ENCODE measurements at regions not wholly inside any gene's neighbourhood (a gene's known extent, or its start where the extent isn't known, plus 50 kb on each side); places are given as distances from the start of the nearest gene placed in this dataset.

DNA sequence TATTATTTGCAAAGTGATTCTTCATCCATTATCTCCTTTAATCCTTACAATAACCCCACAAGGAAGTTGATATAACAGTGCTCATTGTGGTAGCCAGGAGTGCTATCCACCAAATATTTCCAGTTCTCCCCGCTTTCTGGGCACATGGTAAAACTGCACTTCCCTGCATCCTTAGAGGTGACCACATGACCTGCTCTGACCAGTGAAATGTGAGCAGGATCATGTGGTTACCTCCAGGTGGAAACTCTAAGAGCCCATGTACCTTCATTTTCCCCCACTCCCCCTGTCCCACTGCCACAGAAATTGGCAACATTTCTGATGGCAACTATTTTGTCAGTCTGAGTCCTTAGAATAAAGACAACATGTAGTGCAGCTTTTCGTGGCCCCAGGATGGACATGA is 89.7 kb downstream of the MRPL46 start:
- CTCF ChIA-PET (ENCODE audit: partially characterized antibody), result interaction anchor here (0.5 to 1.2 kb wide), 3 partner anchors 75 to 754 kb away, joined by 3 to 4 read pairs (median 3); no protein-coding TSS in a partner anchor
- POLR2A ChIA-PET (ENCODE audit: partially characterized antibody), result no interaction called here
- no peak overlapping the region for H3K9ac ChIP-seq (replicated peaks in 1 of 4; ENCODE audit: extremely low read depth in 1 of 4, low read depth in 3 of 4, low read length in 3 of 4)
- no peaks in the 10 kb centered on the region for H3K79me1 ChIP-seq (ENCODE audit: low read depth, low read length)
- H3K23ac ChIP-seq (ENCODE audit: insufficient read length), result no peak overlapping the region
- H3K27me3 ChIP-seq (replicated peaks in 1 of 4; ENCODE audit: control insufficient read depth in 3 of 4, extremely low read depth in 1 of 4, insufficient read depth in 3 of 4, low read length in 3 of 4), result 0 out of 7 replicates have a peak, but pooled peaks cover 0 to 4% (median 0%) of the 10 kb centered on the region in 4 experiments
- no peak overlapping the region for H3K4me3 ChIP-seq (ENCODE audit: extremely low read depth in 1 of 4, insufficient read depth in 2 of 4, low read depth in 3 of 4, low read length in 4 of 4)
- 93% methylated on average over 2 of the region's 2 CpGs; no CpG with 5 or more reads in 1 of the 2 experiments for WGBS, 2 experiments (ENCODE audit: extremely low coverage in 1 of 2, insufficient coverage in 1 of 2, insufficient read length in 1 of 2, insufficient replicate concordance in 2 of 2, low coverage in 1 of 2, low lambda C conversion rate in 2 of 2, missing lambda C conversion rate in 1 of 2)
- FAIRE-seq (no peak), DNase-seq (ENCODE audit: low read depth in 1 of 2, low spot score in 2 of 2) (no peak)
- H3K14ac ChIP-seq (ENCODE audit: insufficient read length), result no peak overlapping the region
- no peaks in the 10 kb centered on the region for H3K79me2 ChIP-seq (ENCODE audit: control insufficient read depth in 1 of 2, insufficient read depth in 2 of 2, low read length in 2 of 2)
- H4K5ac ChIP-seq (ENCODE audit: insufficient read length, low read depth, low read length), result no peak overlapping the region
- no peak overlapping the region for H3K56ac ChIP-seq (replicated peaks; ENCODE audit: insufficient read length, low read depth, low read length)
- no peaks in the 10 kb centered on the region; a peak in 1 of 4 replicates for H3K9me3 ChIP-seq (ENCODE audit: insufficient read depth in 2 of 2, low read depth in 1 of 2, low read length in 1 of 2)
- no peaks in the 10 kb centered on the region for H3K23me2 ChIP-seq (ENCODE audit: low read depth, low read length)
- no peak overlapping the region for H2AFZ ChIP-seq (ENCODE audit: low read length)
- no peak overlapping the region for H4K91ac ChIP-seq (replicated peaks; ENCODE audit: insufficient read length, low read length)
- H3K18ac ChIP-seq (ENCODE audit: extremely low read depth, low read length), result no peak overlapping the region
- H2BK5ac ChIP-seq (ENCODE audit: low read depth, low read length), result no peak overlapping the region
- H2BK120ac ChIP-seq (replicated peaks; ENCODE audit: low read depth, low read length), result no peak overlapping the region
- no peak overlapping the region for H2BK20ac ChIP-seq (ENCODE audit: low read length)
- TF ChIP-seq JUND (IDR thresholded peaks at IDR 0.05; ENCODE audit: low read length), result no peak
- TF ChIP-seq, protein P1, sequence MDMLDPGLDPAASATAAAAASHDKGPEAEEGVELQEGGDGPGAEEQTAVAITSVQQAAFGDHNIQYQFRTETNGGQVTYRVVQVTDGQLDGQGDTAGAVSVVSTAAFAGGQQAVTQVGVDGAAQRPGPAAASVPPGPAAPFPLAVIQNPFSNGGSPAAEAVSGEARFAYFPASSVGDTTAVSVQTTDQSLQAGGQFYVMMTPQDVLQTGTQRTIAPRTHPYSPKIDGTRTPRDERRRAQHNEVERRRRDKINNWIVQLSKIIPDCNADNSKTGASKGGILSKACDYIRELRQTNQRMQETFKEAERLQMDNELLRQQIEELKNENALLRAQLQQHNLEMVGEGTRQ (IDR thresholded peaks at IDR 0.05; ENCODE audit: low read length), result peak; percentile 50
- no peak overlapping the region for H2BK15ac ChIP-seq (ENCODE audit: low read length)
- no peaks in the 10 kb centered on the region for H4K20me1 ChIP-seq (replicated peaks in 1 of 2; ENCODE audit: control insufficient read depth in 1 of 2, insufficient read depth in 2 of 2, low read length in 2 of 2)
- H3K4me1 ChIP-seq (replicated peaks in 1 of 4; ENCODE audit: control insufficient read depth in 3 of 4, insufficient read depth in 4 of 4, low read length in 3 of 4), result peaks cover 0 to 4% (median 3%) of the 10 kb centered on the region in 4 experiments; a peak in 5 of 7 replicates
- no peak overlapping the region for H2BK12ac ChIP-seq (ENCODE audit: low read depth, low read length)
- H3K4ac ChIP-seq (replicated peaks; ENCODE audit: insufficient read length, low read depth, low read length), result no peak overlapping the region
- H3K4me2 ChIP-seq (ENCODE audit: insufficient read depth in 1 of 2, low read depth in 2 of 2, low read length in 2 of 2), result no peak overlapping the region
- no peaks in the 10 kb centered on the region for H3K36me3 ChIP-seq (ENCODE audit: control insufficient read depth in 2 of 4, insufficient read depth in 4 of 4, low read length in 3 of 4)
- no peak overlapping the region for H4K8ac ChIP-seq (ENCODE audit: extremely low read depth, insufficient read depth, low read length)
- H2AK5ac ChIP-seq (ENCODE audit: low read depth, low read length), result no peak overlapping the region
- no peak overlapping the region for H3K27ac ChIP-seq (ENCODE audit: low read depth, low read length)
